ENCODE measurements at regions not wholly inside any gene's neighbourhood (a gene's known extent, or its start where the extent isn't known, plus 50 kb on each side); places are given as distances from the start of the nearest gene placed in this dataset.
A peak's percentile ranks its signal among the peaks of the same experiment; 100 is the strongest.

DNA sequence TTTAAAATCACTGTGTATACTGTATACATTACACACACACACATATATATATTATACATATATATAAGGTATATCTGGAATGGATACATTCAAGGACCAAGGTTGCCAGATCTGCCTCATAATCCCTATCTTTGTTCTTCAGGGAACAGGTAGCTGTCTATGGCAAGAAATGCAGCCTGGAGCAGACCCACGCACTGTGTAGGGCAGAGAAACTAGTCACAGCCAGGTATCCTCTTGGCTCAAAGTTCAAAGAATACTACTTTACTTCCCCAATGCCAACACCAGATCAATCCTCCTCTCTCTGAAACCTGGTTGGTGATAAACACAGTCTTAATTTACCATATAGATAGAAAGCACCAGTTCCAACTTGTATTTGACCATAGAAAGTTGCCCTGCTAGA is 313.6 kb downstream of the PRELID2 start (continued):
- TF ChIP-seq EZH2 (IDR thresholded peaks at IDR 0.05; ENCODE audit: low read depth, unreplicated experiment) (no peak), POLR2AphosphoS5 (IDR thresholded peaks at IDR 0.05; ENCODE audit: low read depth) (no peak)

DNA sequence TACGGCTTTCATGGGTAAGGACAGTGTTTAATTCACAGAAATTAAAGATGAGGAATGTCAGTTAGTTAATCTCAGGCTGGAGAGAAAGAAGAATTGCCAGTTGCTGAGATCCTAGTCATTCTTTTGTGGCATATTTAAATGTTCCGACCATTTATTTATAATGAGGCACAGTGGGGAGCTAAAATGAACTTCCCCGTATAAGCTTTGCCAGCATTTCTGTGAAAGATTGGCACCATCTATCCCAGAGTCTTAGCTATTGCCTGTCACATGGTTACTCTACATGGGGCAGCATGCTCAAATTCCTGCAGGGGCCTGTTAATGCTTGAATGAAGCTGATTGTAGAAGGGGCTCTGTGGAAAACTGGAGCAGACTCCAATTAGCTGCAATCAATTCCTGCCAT is 314.1 kb downstream of the PRELID2 start:
- no peak overlapping the region for H3K4me3 Mint-ChIP-seq
- Histone ChIP-seq H3K9me2 (ENCODE audit: insufficient read depth) (peaks cover 6% of the 10 kb centered on the region), H3K4me3 (no peak overlapping the region), H3K27ac (ENCODE audit: low read depth) (no peak overlapping the region), H3F3A (replicated peaks; ENCODE audit: low read depth) (no peaks in the 10 kb centered on the region), H3K36me3 (ENCODE audit: insufficient read depth) (no peaks in the 10 kb centered on the region; the same call in 1 of the 2 replicates), H3K4me2 (no peak overlapping the region), H3K79me2 (replicated peaks; ENCODE audit: insufficient read depth) (no peaks in the 10 kb centered on the region), H2AFZ (no peak overlapping the region), H3K4me1 (ENCODE audit: insufficient read depth) (no peaks in the 10 kb centered on the region), H4K20me1 (replicated peaks; ENCODE audit: insufficient read depth) (no peaks in the 10 kb centered on the region), H3K27me3 (ENCODE audit: insufficient read depth) (no peaks in the 10 kb centered on the region)
- H3K27me3 Mint-ChIP-seq (ENCODE audit: insufficient read depth, low read depth, poor library complexity) = no peaks in the 10 kb centered on the region
- no peak for DNase-seq (ENCODE audit: low spot score)
- ATAC-seq = peak; percentile 43; the same call in 2 of the 3 replicates
- H3K4me1 Mint-ChIP-seq = peaks cover 8% of the 10 kb centered on the region; the same call in 2 of the 3 replicates
- TF ChIP-seq CREB1 (CRISPR knock-in tag; IDR thresholded peaks at IDR 0.05; ENCODE audit: low read depth) (no peak), ZNF331 (CRISPR knock-in tag; IDR thresholded peaks at IDR 0.05; ENCODE audit: low read depth) (no peak), JUNB (IDR thresholded peaks at IDR 0.05; ENCODE audit: unreplicated experiment) (no peak)
- TF ChIP-seq, protein P1, sequence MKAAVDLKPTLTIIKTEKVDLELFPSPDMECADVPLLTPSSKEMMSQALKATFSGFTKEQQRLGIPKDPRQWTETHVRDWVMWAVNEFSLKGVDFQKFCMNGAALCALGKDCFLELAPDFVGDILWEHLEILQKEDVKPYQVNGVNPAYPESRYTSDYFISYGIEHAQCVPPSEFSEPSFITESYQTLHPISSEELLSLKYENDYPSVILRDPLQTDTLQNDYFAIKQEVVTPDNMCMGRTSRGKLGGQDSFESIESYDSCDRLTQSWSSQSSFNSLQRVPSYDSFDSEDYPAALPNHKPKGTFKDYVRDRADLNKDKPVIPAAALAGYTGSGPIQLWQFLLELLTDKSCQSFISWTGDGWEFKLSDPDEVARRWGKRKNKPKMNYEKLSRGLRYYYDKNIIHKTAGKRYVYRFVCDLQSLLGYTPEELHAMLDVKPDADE (IDR thresholded peaks at IDR 0.05) = no peak
- TF ChIP-seq, protein P2, sequence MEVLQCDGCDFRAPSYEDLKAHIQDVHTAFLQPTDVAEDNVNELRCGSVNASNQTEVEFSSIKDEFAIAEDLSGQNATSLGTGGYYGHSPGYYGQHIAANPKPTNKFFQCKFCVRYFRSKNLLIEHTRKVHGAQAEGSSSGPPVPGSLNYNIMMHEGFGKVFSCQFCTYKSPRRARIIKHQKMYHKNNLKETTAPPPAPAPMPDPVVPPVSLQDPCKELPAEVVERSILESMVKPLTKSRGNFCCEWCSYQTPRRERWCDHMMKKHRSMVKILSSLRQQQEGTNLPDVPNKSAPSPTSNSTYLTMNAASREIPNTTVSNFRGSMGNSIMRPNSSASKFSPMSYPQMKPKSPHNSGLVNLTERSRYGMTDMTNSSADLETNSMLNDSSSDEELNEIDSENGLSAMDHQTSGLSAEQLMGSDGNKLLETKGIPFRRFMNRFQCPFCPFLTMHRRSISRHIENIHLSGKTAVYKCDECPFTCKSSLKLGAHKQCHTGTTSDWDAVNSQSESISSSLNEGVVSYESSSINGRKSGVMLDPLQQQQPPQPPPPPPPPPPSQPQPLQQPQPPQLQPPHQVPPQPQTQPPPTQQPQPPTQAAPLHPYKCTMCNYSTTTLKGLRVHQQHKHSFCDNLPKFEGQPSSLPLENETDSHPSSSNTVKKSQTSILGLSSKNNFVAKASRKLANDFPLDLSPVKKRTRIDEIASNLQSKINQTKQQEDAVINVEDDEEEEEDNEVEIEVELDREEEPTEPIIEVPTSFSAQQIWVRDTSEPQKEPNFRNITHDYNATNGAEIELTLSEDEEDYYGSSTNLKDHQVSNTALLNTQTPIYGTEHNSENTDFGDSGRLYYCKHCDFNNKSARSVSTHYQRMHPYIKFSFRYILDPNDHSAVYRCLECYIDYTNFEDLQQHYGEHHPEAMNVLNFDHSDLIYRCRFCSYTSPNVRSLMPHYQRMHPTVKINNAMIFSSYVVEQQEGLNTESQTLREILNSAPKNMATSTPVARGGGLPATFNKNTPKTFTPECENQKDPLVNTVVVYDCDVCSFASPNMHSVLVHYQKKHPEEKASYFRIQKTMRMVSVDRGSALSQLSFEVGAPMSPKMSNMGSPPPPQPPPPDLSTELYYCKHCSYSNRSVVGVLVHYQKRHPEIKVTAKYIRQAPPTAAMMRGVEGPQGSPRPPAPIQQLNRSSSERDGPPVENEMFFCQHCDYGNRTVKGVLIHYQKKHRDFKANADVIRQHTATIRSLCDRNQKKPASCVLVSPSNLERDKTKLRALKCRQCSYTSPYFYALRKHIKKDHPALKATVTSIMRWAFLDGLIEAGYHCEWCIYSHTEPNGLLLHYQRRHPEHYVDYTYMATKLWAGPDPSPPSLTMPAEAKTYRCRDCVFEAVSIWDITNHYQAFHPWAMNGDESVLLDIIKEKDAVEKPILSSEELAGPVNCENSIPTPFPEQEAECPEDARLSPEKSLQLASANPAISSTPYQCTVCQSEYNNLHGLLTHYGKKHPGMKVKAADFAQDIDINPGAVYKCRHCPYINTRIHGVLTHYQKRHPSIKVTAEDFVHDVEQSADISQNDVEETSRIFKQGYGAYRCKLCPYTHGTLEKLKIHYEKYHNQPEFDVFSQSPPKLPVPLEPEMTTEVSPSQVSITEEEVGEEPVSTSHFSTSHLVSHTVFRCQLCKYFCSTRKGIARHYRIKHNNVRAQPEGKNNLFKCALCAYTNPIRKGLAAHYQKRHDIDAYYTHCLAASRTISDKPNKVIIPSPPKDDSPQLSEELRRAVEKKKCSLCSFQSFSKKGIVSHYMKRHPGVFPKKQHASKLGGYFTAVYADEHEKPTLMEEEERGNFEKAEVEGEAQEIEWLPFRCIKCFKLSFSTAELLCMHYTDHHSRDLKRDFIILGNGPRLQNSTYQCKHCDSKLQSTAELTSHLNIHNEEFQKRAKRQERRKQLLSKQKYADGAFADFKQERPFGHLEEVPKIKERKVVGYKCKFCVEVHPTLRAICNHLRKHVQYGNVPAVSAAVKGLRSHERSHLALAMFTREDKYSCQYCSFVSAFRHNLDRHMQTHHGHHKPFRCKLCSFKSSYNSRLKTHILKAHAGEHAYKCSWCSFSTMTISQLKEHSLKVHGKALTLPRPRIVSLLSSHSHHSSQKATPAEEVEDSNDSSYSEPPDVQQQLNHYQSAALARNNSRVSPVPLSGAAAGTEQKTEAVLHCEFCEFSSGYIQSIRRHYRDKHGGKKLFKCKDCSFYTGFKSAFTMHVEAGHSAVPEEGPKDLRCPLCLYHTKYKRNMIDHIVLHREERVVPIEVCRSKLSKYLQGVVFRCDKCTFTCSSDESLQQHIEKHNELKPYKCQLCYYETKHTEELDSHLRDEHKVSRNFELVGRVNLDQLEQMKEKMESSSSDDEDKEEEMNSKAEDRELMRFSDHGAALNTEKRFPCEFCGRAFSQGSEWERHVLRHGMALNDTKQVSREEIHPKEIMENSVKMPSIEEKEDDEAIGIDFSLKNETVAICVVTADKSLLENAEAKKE (CRISPR knock-in tag; IDR thresholded peaks at IDR 0.05) = no peak
- TF ChIP-seq, protein P3, sequence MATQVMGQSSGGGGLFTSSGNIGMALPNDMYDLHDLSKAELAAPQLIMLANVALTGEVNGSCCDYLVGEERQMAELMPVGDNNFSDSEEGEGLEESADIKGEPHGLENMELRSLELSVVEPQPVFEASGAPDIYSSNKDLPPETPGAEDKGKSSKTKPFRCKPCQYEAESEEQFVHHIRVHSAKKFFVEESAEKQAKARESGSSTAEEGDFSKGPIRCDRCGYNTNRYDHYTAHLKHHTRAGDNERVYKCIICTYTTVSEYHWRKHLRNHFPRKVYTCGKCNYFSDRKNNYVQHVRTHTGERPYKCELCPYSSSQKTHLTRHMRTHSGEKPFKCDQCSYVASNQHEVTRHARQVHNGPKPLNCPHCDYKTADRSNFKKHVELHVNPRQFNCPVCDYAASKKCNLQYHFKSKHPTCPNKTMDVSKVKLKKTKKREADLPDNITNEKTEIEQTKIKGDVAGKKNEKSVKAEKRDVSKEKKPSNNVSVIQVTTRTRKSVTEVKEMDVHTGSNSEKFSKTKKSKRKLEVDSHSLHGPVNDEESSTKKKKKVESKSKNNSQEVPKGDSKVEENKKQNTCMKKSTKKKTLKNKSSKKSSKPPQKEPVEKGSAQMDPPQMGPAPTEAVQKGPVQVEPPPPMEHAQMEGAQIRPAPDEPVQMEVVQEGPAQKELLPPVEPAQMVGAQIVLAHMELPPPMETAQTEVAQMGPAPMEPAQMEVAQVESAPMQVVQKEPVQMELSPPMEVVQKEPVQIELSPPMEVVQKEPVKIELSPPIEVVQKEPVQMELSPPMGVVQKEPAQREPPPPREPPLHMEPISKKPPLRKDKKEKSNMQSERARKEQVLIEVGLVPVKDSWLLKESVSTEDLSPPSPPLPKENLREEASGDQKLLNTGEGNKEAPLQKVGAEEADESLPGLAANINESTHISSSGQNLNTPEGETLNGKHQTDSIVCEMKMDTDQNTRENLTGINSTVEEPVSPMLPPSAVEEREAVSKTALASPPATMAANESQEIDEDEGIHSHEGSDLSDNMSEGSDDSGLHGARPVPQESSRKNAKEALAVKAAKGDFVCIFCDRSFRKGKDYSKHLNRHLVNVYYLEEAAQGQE (IDR thresholded peaks at IDR 0.05; ENCODE audit: unreplicated experiment) = no peak
- H3K36me3 Mint-ChIP-seq (ENCODE audit: low read depth) = peaks cover 2% of the 10 kb centered on the region; the same call in 1 of the 3 replicates
- no peak overlapping the region for H3K27ac Mint-ChIP-seq
- peaks cover 8% of the 10 kb centered on the region for H3K9me3 Mint-ChIP-seq

Data from GM23338 (cell line).